Esophagus muscularis mucosa (tissue), 4 donors: ENCODE measurements at regions not wholly inside any gene's neighbourhood (a gene's known extent, or its start where the extent isn't known, plus 50 kb on each side); places are given as distances from the start of the nearest gene placed in this dataset.

Source experiments
- CTCF ChIP-seq, 3 experiments: fragments of 200-600 bp in 2 of 3; fragments of 450-650 bp in 1 of 3; sonication (generic) in 2 of 3; IDR thresholded peaks; one replicate each; pipeline ENCODE4 v1.5.1; 2017 to 2019; ENCODE audit warnings: antibody characterized with exemption in 3 of 3, mild to moderate bottlenecking in 2 of 3, moderate library complexity in 1 of 3
- EP300 ChIP-seq: sonication (generic); formaldehyde crosslinking; IDR thresholded peaks from one replicate; pipeline ENCODE4 v1.6.1; 2017; ENCODE audit warnings: antibody characterized with exemption
- POLR2A ChIP-seq: fragments of 450-650 bp; IDR thresholded peaks from one replicate; pipeline ENCODE4 v1.6.1; 2017; ENCODE audit warnings: antibody characterized with exemption, moderate library complexity, mild to moderate bottlenecking, low read depth
- POLR2AphosphoS5 ChIP-seq, 2 donors: sonication (generic); formaldehyde crosslinking; IDR thresholded peaks; one replicate each; pipeline ENCODE4 v1.6.1; 2017; ENCODE audit warnings: antibody characterized with exemption in 2 of 2

GRCh38 chr12:75932241-75932640 lies 99.3 kb downstream of the PHLDA1 start:
- TF ChIP-seq CTCF (IDR thresholded peaks at IDR 0.05): no peak
- no peak for TF ChIP-seq POLR2AphosphoS5 (IDR thresholded peaks at IDR 0.05)
- no peak for TF ChIP-seq POLR2A
- TF ChIP-seq EP300: no peak
